ENCODE measurements at regions not wholly inside any gene's neighbourhood (a gene's known extent, or its start where the extent isn't known, plus 50 kb on each side); places are given as distances from the start of the nearest gene placed in this dataset.
A peak's percentile ranks its signal among the peaks of the same experiment; 100 is the strongest.
"Not testable (repeated sequence)": the region's sequence is repeated elsewhere in the genome, so short reads cannot be mapped to it uniquely, and the experiment has no call there.

- peak; percentile 6 for TF ChIP-seq CTCF (IDR thresholded peaks at IDR 0.05; ENCODE audit: poor library complexity)
- not testable (repeated sequence) for TF ChIP-seq EZH2 (IDR thresholded peaks at IDR 0.05; ENCODE audit: borderline replicate concordance)
These were observed 166.1 kb upstream of the CCZ1B start for GRCh38 chr7:6992133-6992532.
